NB4 (cell line): ENCODE measurements at regions not wholly inside any gene's neighbourhood (a gene's known extent, or its start where the extent isn't known, plus 50 kb on each side); places are given as distances from the start of the nearest gene placed in this dataset.

ENCODE experiments used
- DNase-seq: peaks from one replicate; pipeline ENCODE4 v3.0.0; 2010; ENCODE audit warnings: low read depth
- H3K4me3 ChIP-seq: one replicate; pipeline ENCODE4 v1.5.1; 2011; ENCODE audit warnings: mild to moderate bottlenecking, low read depth, low read length, moderate library complexity
- CTCF ChIP-seq: IDR thresholded peaks from one replicate; pipeline ENCODE4 v1.5.1; 2012; ENCODE audit warnings: low read depth, low read length
- MAX ChIP-seq: IDR thresholded peaks from 2 replicates; pipeline ENCODE4 v1.6.1; 2011; ENCODE audit warnings: low read depth, low read length
- MYC ChIP-seq: IDR thresholded peaks from 2 replicates; pipeline ENCODE4 v1.6.1; 2011; ENCODE audit warnings: low read depth, low read length
- POLR2A ChIP-seq: IDR thresholded peaks from 2 replicates; pipeline ENCODE4 v1.6.1; 2011; ENCODE audit warnings: mild to moderate bottlenecking; ENCODE audit not compliant: insufficient read length; ENCODE audit errors: extremely low read depth

DNA sequence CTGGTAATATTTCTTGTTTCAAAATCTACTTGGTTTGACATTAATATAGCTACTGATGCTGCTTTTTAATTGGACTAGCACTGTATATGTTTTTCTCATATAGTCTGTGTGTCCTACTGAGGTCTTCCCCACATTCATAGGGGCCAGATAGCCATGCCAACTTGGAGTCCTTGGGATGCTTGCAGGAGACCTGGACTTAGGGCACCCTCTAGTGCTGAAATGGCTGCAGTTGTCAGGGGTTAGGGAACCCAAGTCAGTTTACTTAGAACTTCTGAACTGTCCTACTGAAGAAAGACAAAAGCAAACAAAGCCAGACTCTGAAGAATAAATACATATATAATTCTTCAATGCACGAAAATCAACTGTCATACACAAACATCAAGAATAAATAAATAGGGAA is 279.9 kb upstream of the SYT1 start:
- no peak overlapping the region for H3K4me3 ChIP-seq
- peak; percentile 31 for DNase-seq
- TF ChIP-seq MAX (no peak), CTCF (peak; percentile 31)

DNA sequence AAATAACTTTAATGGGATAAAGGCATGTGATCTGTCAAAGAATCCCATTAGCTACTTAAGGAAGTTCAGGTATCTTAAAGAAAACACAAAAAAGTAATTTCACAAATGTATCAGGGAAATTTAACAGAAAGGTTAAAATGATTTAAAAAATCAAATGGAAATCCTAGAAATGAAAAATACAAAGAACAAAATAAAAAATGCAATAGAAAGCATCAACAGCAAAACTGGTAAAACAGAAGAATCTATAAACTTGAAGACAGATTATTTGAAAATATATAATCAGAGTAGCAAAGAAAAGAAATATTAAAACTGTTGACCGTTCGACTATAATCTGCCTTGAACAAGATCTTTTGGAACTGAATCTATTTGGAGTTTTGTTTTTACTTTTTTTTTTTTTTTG is 279.4 kb upstream of the SYT1 start:
- DNase-seq, result no peak

DNA sequence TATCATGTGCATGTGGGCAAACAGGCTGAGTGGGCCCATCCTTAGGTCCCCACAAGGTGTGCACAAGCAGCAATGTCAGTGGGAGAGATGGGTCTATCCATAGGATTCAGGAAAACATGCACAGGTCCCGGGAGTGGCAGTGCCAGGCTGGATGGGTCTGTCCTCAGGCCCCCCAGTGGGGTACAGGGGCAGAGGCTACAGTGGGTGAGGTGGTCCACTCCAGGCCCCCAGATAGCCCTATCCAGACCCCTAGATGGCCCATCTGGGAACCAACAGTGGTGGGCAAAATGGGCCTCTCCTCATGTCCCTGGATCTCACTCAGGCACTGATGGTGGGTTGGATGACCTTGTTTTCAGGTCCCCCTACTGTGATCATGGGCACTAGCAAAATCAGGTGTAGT is 277.8 kb upstream of the SYT1 start:
- TF ChIP-seq CTCF (no peak), MYC (no peak), POLR2A (no peak), MAX (no peak)
- no peak overlapping the region for H3K4me3 ChIP-seq
- no peak for DNase-seq

More for the DNA sequence above, 279.4 kb upstream of the SYT1 start:
- TF ChIP-seq CTCF (no peak), POLR2A (no peak), MYC (no peak), MAX (no peak)
- no peak overlapping the region for H3K4me3 ChIP-seq

- TF ChIP-seq MYC (no peak), POLR2A (no peak), MAX (no peak), CTCF (no peak)
- no peak for DNase-seq
- no peak overlapping the region for H3K4me3 ChIP-seq
Observed at GRCh38 chr12:78599366-78599765, 265.2 kb upstream of the SYT1 start.

GRCh38 chr12:78600541-78600940 is 264.0 kb upstream of the SYT1 start:
- H3K4me3 ChIP-seq, result no peak overlapping the region
- DNase-seq, result no peak
- TF ChIP-seq POLR2A (no peak), MYC (no peak), MAX (no peak), CTCF (no peak)

DNA sequence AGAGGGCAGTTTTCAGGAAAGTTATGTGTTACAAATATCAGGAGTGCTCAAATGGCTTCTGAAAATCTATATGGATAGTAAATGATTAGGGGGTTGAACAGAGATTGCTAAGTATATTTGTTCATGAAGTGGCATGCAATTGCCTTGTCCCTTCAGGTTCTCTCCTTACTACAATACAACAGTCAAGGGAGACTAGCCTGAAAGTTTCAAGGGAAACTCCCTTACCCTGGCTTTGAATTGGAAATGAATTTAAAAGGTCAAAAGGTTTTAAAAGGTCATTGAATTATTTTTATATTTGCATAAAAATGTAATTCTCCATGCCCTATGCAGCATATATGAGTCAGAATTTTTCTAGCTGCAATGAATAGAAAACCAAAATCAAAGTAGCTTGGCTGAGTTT is 253.1 kb upstream of the SYT1 start:
- TF ChIP-seq MYC, result no peak
- TF ChIP-seq MAX, result no peak
- TF ChIP-seq POLR2A, result no peak
- TF ChIP-seq CTCF, result no peak
- DNase-seq, result no peak
- H3K4me3 ChIP-seq, result no peak overlapping the region
